LNCaP clone FGC (cell line): ENCODE measurements at regions not wholly inside any gene's neighbourhood (a gene's known extent, or its start where the extent isn't known, plus 50 kb on each side); places are given as distances from the start of the nearest gene placed in this dataset.

Experiments
- DNase-seq: peaks from one replicate; pipeline ENCODE4 v3.0.0-alpha.2; 2011; ENCODE audit warnings: low read depth
- H3K4me3 ChIP-seq: 2 replicates; pipeline ENCODE4 v1.5.1; 2011; ENCODE audit warnings: mild to moderate bottlenecking, low read depth, low read length, control low read depth
- CTCF ChIP-seq: IDR thresholded peaks from 2 replicates; pipeline ENCODE4 v1.5.1; 2012; ENCODE audit warnings: mild to moderate bottlenecking; ENCODE audit not compliant: control insufficient read depth, insufficient read depth; ENCODE audit errors: extremely low read depth

- TF ChIP-seq CTCF, result no peak
- no peak overlapping the region for H3K4me3 ChIP-seq
- DNase-seq, result no peak
These were observed 71.2 kb upstream of the ECE1 start for GRCh38 chr1:21361506-21361905.

- H3K4me3 ChIP-seq, result no peak overlapping the region
- DNase-seq, result no peak
- TF ChIP-seq CTCF, result no peak
These were observed 66.9 kb upstream of the ECE1 start for GRCh38 chr1:21357161-21357560.

- no peak overlapping the region for H3K4me3 ChIP-seq
- TF ChIP-seq CTCF, result no peak
- no peak for DNase-seq
These were observed 65.7 kb upstream of the ECE1 start for GRCh38 chr1:21355956-21356355.

- TF ChIP-seq CTCF, result no peak
- H3K4me3 ChIP-seq, result no peak overlapping the region
- DNase-seq, result no peak
These were observed 62.3 kb upstream of the ECE1 start for GRCh38 chr1:21352586-21352985.

- no peak for TF ChIP-seq CTCF
- no peak for DNase-seq
These were observed 61.6 kb upstream of the ECE1 start for GRCh38 chr1:21351901-21352300.

GRCh38 chr1:21350202-21350885 is 60.1 kb upstream of the ECE1 start:
- no peak overlapping the region for H3K4me3 ChIP-seq
- no peak for DNase-seq
- no peak for TF ChIP-seq CTCF

More at GRCh38 chr1:21351901-21352300, 61.6 kb upstream of the ECE1 start:
- H3K4me3 ChIP-seq, result no peak overlapping the region

- DNase-seq, result no peak
- TF ChIP-seq CTCF, result no peak
- H3K4me3 ChIP-seq, result no peak overlapping the region
These were observed 59.4 kb upstream of the ECE1 start for GRCh38 chr1:21349693-21350092.
